HCT116 (cell line): ENCODE measurements at regions not wholly inside any gene's neighbourhood (a gene's known extent, or its start where the extent isn't known, plus 50 kb on each side); places are given as distances from the start of the nearest gene placed in this dataset.

Experiments used
- ATAC-seq: fragments of 200-7000 bp; cut with Tn5 transposase; 2 replicates; pipeline ENCODE4 v1.9.1; 2020; ENCODE audit warnings: mild to moderate bottlenecking, moderate library complexity
- BruUV-seq: library from RNA; stranded (reverse); fragments of 400-500 nt; replicated peaks from 2 replicates; lab custom pipeline; 2021; lab: Mats Ljungman, UMichigan
- CTCF ChIA-PET: fragments of 300-600 bp; sonication (Branson Sonifier 250); formaldehyde crosslinking; loops from one replicate; lab custom pipeline; 2021; ENCODE audit warnings: antibody characterized with exemption; lab: Charles Lee
- POLR2A ChIA-PET: fragments of 300-600, 350-600 bp; sonication (Branson Sonifier 250); formaldehyde crosslinking; loops from one replicate; lab custom pipeline; 2021; ENCODE audit warnings: antibody characterized with exemption; lab: Charles Lee
- RAD21 ChIA-PET, 2 experiments: fragments of 300-600 bp; sonication (Branson Sonifier 250); formaldehyde crosslinking; loops; one replicate each; lab custom pipeline; 2023; ENCODE audit warnings: low total read pairs in 2 of 2; ENCODE audit not compliant: uncharacterized antibody in 2 of 2, unreplicated experiment in 2 of 2, low non-redundant PET in 1 of 2; lab: Charles Lee
- DNase-seq: peaks from one replicate; pipeline ENCODE4 v3.0.0-alpha.2; 2010; ENCODE audit warnings: low read depth, low spot score
- H2AFZ ChIP-seq: fragments of 200-600 bp; shearing (Covaris generic), sonication (generic); 2 replicates; pipeline ENCODE4 v1.6.1; 2017; ENCODE audit warnings: low read depth, mixed run types, mixed read lengths, antibody characterized with exemption, low read length; ENCODE audit not compliant: poor library complexity, severe bottlenecking
- H3K27ac ChIP-seq: 2 replicates; pipeline ENCODE4 v1.5.1; 2012; ENCODE audit warnings: low read depth, low read length
- H3K27me3 ChIP-seq: fragments of 200-600 bp; sonication (generic); 2 replicates; pipeline ENCODE4 v1.6.1; 2016; ENCODE audit warnings: mixed run types, low read length, mixed read lengths; ENCODE audit not compliant: insufficient read depth
- H3K36me3 ChIP-seq, 2 experiments: fragments of 200-500 bp in 1 of 2; fragments of 200-600 bp in 1 of 2; sonication (Bioruptor generic) in 1 of 2; sonication (generic) in 1 of 2; 2 replicates each; pipeline versions ENCODE4 v1.5.1 to v1.6.1; 2014 to 2016; ENCODE audit warnings: low read length in 2 of 2, inconsistent platforms in 1 of 2, mixed read lengths in 1 of 2, mixed run types in 1 of 2; ENCODE audit not compliant: insufficient read depth in 2 of 2, control insufficient read depth in 1 of 2
- H3K4me1 ChIP-seq, 2 experiments: fragments of 200-600 bp in 1 of 2; sonication (generic) in 1 of 2; 2 replicates each; pipeline versions ENCODE4 v1.5.1 to v1.6.1; 2012 to 2017; ENCODE audit warnings: low read length in 2 of 2, inconsistent platforms in 1 of 2, mild to moderate bottlenecking in 1 of 2, mixed read lengths in 1 of 2, mixed run types in 1 of 2, moderate library complexity in 1 of 2; ENCODE audit not compliant: insufficient read depth in 2 of 2, control insufficient read depth in 1 of 2
- H3K4me2 ChIP-seq: fragments of 200-600 bp; sonication (generic); 2 replicates; pipeline ENCODE4 v1.6.1; 2017; ENCODE audit warnings: mixed run types, low read length, mixed read lengths
- H3K4me3 ChIP-seq, 2 experiments: fragments of 200-600 bp in 1 of 2; sonication (generic) in 1 of 2; replicated peaks in 1 of 2; 2 replicates each; pipeline ENCODE4 v1.5.1; 2011 to 2016; ENCODE audit warnings: low read length in 2 of 2, control low read depth in 1 of 2, low read depth in 1 of 2, mild to moderate bottlenecking in 1 of 2, mixed read lengths in 1 of 2, mixed run types in 1 of 2
- H3K79me2 ChIP-seq: fragments of 200-600 bp; sonication (generic); 2 replicates; pipeline ENCODE4 v1.6.1; 2017; ENCODE audit warnings: mild to moderate bottlenecking, mixed run types, low read length, moderate library complexity, mixed read lengths; ENCODE audit not compliant: insufficient read depth
- H3K9ac ChIP-seq: fragments of 200-600 bp; sonication (generic); 2 replicates; pipeline ENCODE4 v1.6.1; 2016; ENCODE audit warnings: low read length, mixed read lengths
- H3K9me2 ChIP-seq: fragments of 200-600 bp; sonication (generic), shearing (Covaris generic); 2 replicates; pipeline ENCODE4 v1.6.1; 2017; ENCODE audit warnings: mixed run types, mild to moderate bottlenecking, moderate library complexity; ENCODE audit not compliant: insufficient read depth
- H3K9me3 ChIP-seq, 2 experiments: fragments of 200-500 bp in 1 of 2; fragments of 200-600 bp in 1 of 2; sonication (Bioruptor generic) in 1 of 2; sonication (generic) in 1 of 2; 2 replicates each; pipeline ENCODE4 v1.6.1; 2014 to 2017; ENCODE audit warnings: low read length in 2 of 2, mixed read lengths in 2 of 2, inconsistent platforms in 1 of 2, low read depth in 1 of 2, mild to moderate bottlenecking in 1 of 2, mixed run types in 1 of 2, moderate library complexity in 1 of 2; ENCODE audit not compliant: control insufficient read depth in 1 of 2, insufficient read depth in 1 of 2
- H4K20me1 ChIP-seq: fragments of 200-600 bp; sonication (generic), shearing (Covaris generic); 2 replicates; pipeline ENCODE4 v1.6.1; 2017; ENCODE audit warnings: mixed run types, mild to moderate bottlenecking, moderate library complexity; ENCODE audit not compliant: insufficient read depth
- CEBPB ChIP-seq: IDR thresholded peaks from 2 replicates; pipeline ENCODE4 v1.6.1; 2012; ENCODE audit warnings: low read depth
- ELF1 ChIP-seq: IDR thresholded peaks from 2 replicates; pipeline ENCODE4 v1.6.1; 2012; ENCODE audit warnings: low read depth, borderline replicate concordance
- EZH2phosphoT487 ChIP-seq: fragments of 200-600 bp; IDR thresholded peaks from 2 replicates; pipeline ENCODE4 v1.6.1; 2018; ENCODE audit warnings: antibody characterized with exemption, borderline replicate concordance
- FOSL1 ChIP-seq: IDR thresholded peaks from 2 replicates; pipeline ENCODE4 v1.6.1; 2012; ENCODE audit warnings: low read depth
- POLR2A ChIP-seq: IDR thresholded peaks from 2 replicates; pipeline ENCODE4 v1.7.0; 2011; ENCODE audit warnings: borderline replicate concordance; ENCODE audit not compliant: insufficient read depth, insufficient read length; ENCODE audit errors: extremely low read depth
- POLR2AphosphoS5 ChIP-seq: IDR thresholded peaks from 2 replicates; pipeline ENCODE4 v1.6.1; 2011; ENCODE audit warnings: mild to moderate bottlenecking, low read depth, low read length, moderate library complexity
- RAD21 ChIP-seq: IDR thresholded peaks from 2 replicates; pipeline ENCODE4 v1.6.1; 2012; ENCODE audit warnings: low read depth, mild to moderate bottlenecking
- TCF7L2 ChIP-seq: IDR thresholded peaks from 2 replicates; pipeline ENCODE4 v1.7.0; 2011; ENCODE audit warnings: borderline replicate concordance, inconsistent platforms; ENCODE audit not compliant: insufficient read depth, insufficient read length; ENCODE audit errors: extremely low read depth
- YY1 ChIP-seq: IDR thresholded peaks from 2 replicates; pipeline ENCODE4 v1.6.1; 2011; ENCODE audit warnings: low read length, low read depth, moderate library complexity, mild to moderate bottlenecking; ENCODE audit not compliant: insufficient replicate concordance; ENCODE audit errors: extremely low read depth
- ZFX ChIP-seq: fragments of 450-650 bp; IDR thresholded peaks from 2 replicates; pipeline ENCODE4 v1.6.1; 2017
- ZNF274 ChIP-seq: fragments of 200-500 bp; sonication (Bioruptor generic); IDR thresholded peaks from 2 replicates; pipeline ENCODE4 v1.6.1; 2014; ENCODE audit warnings: mild to moderate bottlenecking, low read depth, low read length, inconsistent platforms
- intact Hi-C: fragments of 100-400 bp; cut with micrococcal nuclease; formaldehyde crosslinking; loops from 2 replicates; pipeline ENCODE4 v1.10.0; 2022
- TF ChIP-seq, protein P1 (sequence below): IDR thresholded peaks from 2 replicates; pipeline ENCODE4 v1.6.1; 2012
- TF ChIP-seq, protein P2 (sequence below), 3 experiments: fragments of 200-600 bp in 1 of 3; sonication (generic) in 1 of 3; IDR thresholded peaks in 2 of 3; conservative IDR thresholded peaks in 1 of 3; 2 replicates each; pipeline ENCODE4 v1.5.1; 2012 to 2017; ENCODE audit warnings: low read depth in 2 of 3, low read length in 2 of 3, antibody characterized with exemption in 1 of 3, borderline replicate concordance in 1 of 3, control low read depth in 1 of 3, mild to moderate bottlenecking in 1 of 3, mixed read lengths in 1 of 3, mixed run types in 1 of 3, moderate library complexity in 1 of 3; ENCODE audit not compliant: insufficient read depth in 1 of 3
- TF ChIP-seq, protein P3 (sequence below): IDR thresholded peaks from 2 replicates; pipeline ENCODE4 v1.6.1; 2011; ENCODE audit warnings: mild to moderate bottlenecking, low read length, moderate library complexity; ENCODE audit not compliant: insufficient replicate concordance; ENCODE audit errors: extremely low read depth

DNA sequence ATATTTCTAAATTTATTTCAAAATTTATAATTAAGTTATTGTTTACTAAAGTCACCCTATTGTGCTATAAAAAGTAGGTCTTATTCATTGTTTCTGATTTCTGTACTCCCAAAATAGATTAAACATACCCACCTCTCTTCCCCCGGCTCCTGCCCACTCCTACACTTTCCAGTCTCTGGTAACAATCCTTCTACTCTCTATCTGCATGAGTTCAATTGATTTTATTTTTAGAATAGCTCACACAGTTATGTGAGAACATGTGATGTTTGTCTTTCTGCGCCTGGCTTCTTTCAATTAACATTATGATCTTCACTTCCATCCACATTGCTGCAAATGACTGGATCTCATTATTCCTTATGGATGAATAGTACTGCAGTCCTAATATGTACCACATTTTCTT is 269.3 kb downstream of the ACTRT1 start:
- H3K36me3 ChIP-seq, result no peaks in the 10 kb centered on the region
- intact Hi-C loops, result no loop called here
- no peak overlapping the region for H3K27ac ChIP-seq
- H3K4me3 ChIP-seq, result no peak overlapping the region
- no peak overlapping the region for H3K4me2 ChIP-seq
- no TSS peak for BruUV-seq
- ChIA-PET RAD21 (no interaction called here), CTCF (no interaction called here), POLR2A (no interaction called here)
- H3K9me3 ChIP-seq, result no peaks in the 10 kb centered on the region
- H3K79me2 ChIP-seq, result no peaks in the 10 kb centered on the region
- no peaks in the 10 kb centered on the region for H4K20me1 ChIP-seq
- no peak overlapping the region for H2AFZ ChIP-seq
- no peaks in the 10 kb centered on the region for H3K4me1 ChIP-seq
- H3K9ac ChIP-seq, result no peak overlapping the region
- no peaks in the 10 kb centered on the region for H3K27me3 ChIP-seq
- ATAC-seq (no peak), DNase-seq (no peak)
- H3K9me2 ChIP-seq, result no peaks in the 10 kb centered on the region
- TF ChIP-seq, protein P1, sequence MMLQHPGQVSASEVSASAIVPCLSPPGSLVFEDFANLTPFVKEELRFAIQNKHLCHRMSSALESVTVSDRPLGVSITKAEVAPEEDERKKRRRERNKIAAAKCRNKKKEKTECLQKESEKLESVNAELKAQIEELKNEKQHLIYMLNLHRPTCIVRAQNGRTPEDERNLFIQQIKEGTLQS, result no peak
- no peak for TF ChIP-seq TCF7L2
- TF ChIP-seq, protein P2, sequence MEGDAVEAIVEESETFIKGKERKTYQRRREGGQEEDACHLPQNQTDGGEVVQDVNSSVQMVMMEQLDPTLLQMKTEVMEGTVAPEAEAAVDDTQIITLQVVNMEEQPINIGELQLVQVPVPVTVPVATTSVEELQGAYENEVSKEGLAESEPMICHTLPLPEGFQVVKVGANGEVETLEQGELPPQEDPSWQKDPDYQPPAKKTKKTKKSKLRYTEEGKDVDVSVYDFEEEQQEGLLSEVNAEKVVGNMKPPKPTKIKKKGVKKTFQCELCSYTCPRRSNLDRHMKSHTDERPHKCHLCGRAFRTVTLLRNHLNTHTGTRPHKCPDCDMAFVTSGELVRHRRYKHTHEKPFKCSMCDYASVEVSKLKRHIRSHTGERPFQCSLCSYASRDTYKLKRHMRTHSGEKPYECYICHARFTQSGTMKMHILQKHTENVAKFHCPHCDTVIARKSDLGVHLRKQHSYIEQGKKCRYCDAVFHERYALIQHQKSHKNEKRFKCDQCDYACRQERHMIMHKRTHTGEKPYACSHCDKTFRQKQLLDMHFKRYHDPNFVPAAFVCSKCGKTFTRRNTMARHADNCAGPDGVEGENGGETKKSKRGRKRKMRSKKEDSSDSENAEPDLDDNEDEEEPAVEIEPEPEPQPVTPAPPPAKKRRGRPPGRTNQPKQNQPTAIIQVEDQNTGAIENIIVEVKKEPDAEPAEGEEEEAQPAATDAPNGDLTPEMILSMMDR (IDR thresholded peaks at IDR 0.05 in 2 of 3, conservative IDR thresholded peaks at IDR 0.05 in 1 of 3; ENCODE audit: borderline replicate concordance in 1 of 3, insufficient read depth in 1 of 3, low read depth in 2 of 3, low read length in 2 of 3), result no peak
- no peak for TF ChIP-seq YY1

DNA sequence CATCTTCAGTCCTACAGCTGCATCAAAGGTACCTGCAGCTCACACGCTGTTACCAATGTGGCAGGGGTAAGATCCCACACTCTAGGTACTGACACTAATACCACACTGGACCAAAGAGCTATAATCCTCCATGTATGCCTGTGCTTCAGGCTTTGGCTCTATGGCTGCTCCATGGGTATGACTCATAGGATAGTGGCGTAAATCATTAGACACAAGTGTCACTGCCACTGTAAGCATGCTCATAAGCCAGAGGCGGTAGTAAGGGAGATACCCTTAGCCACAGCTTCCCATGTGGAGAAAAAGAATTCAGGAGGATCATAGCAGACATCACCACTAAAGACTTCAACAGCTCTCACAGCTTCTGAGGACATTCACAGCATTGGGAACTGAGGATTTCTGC is 287.5 kb downstream of the ACTRT1 start:
- H3K36me3 ChIP-seq, result no peaks in the 10 kb centered on the region
- intact Hi-C loops, result no loop called here
- no peak overlapping the region for H2AFZ ChIP-seq
- no TSS peak for BruUV-seq
- no peaks in the 10 kb centered on the region for H3K4me1 ChIP-seq
- DNase-seq (no peak), ATAC-seq (no peak)
- RAD21 ChIA-PET, result no interaction called here
- no peak overlapping the region for H3K4me3 ChIP-seq
- no peaks in the 10 kb centered on the region for H3K79me2 ChIP-seq
- H4K20me1 ChIP-seq, result no peaks in the 10 kb centered on the region
- no peak overlapping the region for H3K4me2 ChIP-seq
- no peaks in the 10 kb centered on the region for H3K9me2 ChIP-seq
- no peaks in the 10 kb centered on the region for H3K27me3 ChIP-seq
- H3K27ac ChIP-seq, result no peak overlapping the region
- no peak overlapping the region for H3K9ac ChIP-seq
- POLR2A ChIA-PET, result no interaction called here
- CTCF ChIA-PET, result no interaction called here
- no peaks in the 10 kb centered on the region for H3K9me3 ChIP-seq
- no peak for TF ChIP-seq RAD21
- no peak for TF ChIP-seq ZFX
- TF ChIP-seq EZH2phosphoT487, result no peak
- no peak for TF ChIP-seq ZNF274
- TF ChIP-seq POLR2AphosphoS5, result no peak
- no peak for TF ChIP-seq CEBPB
- no peak for TF ChIP-seq ELF1
- TF ChIP-seq POLR2A, result no peak
- TF ChIP-seq, protein P2 (IDR thresholded peaks at IDR 0.05 in 2 of 3, conservative IDR thresholded peaks at IDR 0.05 in 1 of 3; ENCODE audit: borderline replicate concordance in 1 of 3, insufficient read depth in 1 of 3, low read depth in 2 of 3, low read length in 2 of 3), result no peak
- TF ChIP-seq FOSL1, result no peak
- TF ChIP-seq, protein P3, sequence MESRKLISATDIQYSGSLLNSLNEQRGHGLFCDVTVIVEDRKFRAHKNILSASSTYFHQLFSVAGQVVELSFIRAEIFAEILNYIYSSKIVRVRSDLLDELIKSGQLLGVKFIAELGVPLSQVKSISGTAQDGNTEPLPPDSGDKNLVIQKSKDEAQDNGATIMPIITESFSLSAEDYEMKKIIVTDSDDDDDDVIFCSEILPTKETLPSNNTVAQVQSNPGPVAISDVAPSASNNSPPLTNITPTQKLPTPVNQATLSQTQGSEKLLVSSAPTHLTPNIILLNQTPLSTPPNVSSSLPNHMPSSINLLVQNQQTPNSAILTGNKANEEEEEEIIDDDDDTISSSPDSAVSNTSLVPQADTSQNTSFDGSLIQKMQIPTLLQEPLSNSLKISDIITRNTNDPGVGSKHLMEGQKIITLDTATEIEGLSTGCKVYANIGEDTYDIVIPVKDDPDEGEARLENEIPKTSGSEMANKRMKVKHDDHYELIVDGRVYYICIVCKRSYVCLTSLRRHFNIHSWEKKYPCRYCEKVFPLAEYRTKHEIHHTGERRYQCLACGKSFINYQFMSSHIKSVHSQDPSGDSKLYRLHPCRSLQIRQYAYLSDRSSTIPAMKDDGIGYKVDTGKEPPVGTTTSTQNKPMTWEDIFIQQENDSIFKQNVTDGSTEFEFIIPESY, result no peak
